ENCODE measurements at regions not wholly inside any gene's neighbourhood (a gene's known extent, or its start where the extent isn't known, plus 50 kb on each side); places are given as distances from the start of the nearest gene placed in this dataset.
"Not testable (repeated sequence)": the region's sequence is repeated elsewhere in the genome, so short reads cannot be mapped to it uniquely, and the experiment has no call there.

DNA sequence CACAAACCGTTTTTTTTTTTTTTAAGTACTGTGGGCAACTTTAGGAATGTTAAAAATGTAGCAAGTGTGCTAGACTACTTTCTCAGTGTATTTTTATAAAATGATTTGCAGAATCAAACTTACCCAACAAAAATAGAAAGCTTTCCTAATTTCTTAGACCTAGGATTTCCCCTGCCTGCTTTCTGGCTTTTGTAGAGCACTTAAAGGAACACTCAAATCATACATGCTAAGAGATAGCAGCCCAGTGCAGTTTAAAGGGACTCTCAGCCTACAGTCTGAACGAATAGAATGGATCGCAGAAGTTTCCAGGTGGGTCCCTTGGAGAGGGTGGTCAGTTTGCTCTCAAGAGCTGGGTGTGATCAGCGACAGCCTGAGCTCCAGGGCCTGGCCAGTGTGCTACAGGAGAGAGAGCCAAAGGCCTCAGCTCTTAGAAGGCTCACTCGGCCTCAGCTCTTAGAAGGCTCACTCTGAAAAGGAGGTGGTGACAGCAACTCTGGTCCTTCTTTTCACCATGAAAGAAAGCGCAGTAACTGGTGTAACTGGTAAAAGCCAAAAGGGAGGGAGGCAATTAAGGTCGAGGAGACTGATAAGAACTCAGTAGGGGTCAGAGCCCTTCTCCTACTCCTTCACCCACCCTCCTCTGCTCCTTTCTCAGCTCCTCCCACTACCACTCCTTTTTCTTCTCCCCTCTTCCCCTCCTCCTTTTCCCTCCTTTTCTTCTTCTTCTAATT, 142.4 kb downstream of the ZFP64 start:
- Histone ChIP-seq H3K4me3 (no peak overlapping the region), H3K36me3 (no peaks in the 10 kb centered on the region), H3K27ac (no peak overlapping the region), H3K4me1 (ENCODE audit: low read depth) (peaks cover 11% of the 10 kb centered on the region), H3K9me3 (ENCODE audit: low read depth) (no peaks in the 10 kb centered on the region), H3K27me3 (peaks cover 19% of the 10 kb centered on the region)
- TF ChIP-seq CTCF (IDR thresholded peaks at IDR 0.05; ENCODE audit: low read depth, low read length), result no peak
- DNase-seq (ENCODE audit: low read depth in 1 of 2, low spot score in 1 of 2), result peak; percentile 45 to 94

DNA sequence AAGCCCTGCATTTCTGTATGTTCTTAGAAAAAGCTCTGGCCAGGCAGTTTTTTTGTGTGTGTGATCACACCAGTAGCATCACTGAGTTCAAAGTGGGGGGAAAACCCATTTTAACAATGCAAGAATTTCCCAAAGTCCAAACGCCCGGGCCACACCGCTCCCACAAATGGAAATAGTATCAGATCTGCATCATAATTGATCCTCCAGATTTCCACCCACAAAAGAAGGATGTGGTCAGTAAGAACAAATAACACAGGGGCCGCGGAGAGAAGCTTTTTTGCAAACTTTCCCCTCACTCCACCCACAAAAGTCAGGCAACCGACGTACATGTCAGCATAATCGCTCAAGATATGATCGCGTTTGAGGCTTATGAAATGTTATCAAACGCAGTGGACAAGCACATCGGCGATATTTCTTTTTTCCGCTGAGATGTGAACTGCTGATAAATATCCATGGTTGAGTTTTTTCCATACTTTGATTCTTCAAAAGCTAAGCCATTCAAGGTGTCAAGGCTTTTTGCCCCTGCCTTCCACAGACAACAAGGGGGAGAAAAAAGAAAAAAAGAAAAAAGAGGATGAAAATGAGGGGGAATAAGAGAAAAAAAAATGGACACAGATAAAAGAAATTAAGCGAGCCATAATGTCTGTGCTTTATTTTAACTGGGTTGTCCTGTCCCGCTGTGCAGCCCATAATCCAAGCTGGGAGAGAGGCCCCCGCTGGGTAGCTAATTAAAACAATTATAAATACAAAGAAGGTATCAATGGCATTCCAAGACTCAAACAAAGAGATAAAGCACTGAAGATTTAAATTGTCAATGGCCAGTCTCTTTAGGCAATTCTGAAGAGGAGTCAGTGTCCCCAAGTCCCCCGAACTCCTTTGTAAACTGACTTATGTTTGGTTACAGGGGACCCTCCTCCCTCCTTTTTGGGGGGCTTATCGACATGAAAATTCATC, 143.5 kb downstream of the ZFP64 start:
- H3K27me3 ChIP-seq, result peaks cover 19% of the 10 kb centered on the region
- DNase-seq (ENCODE audit: low read depth in 1 of 2, low spot score in 1 of 2), result peak in 1 of 2 donors; percentile 23

GRCh38 chr20:52041966-52042365, 149.6 kb downstream of the ZFP64 start:
- no peak overlapping the region for H3K4me3 ChIP-seq
- no peak for TF ChIP-seq CTCF (IDR thresholded peaks at IDR 0.05; ENCODE audit: low read depth, low read length)
- H3K36me3 ChIP-seq, result no peaks in the 10 kb centered on the region
- no peaks in the 10 kb centered on the region for H3K4me1 ChIP-seq (ENCODE audit: low read depth)
- H3K27ac ChIP-seq, result no peak overlapping the region
- peaks cover 2% of the 10 kb centered on the region for H3K27me3 ChIP-seq
- no peaks in the 10 kb centered on the region for H3K9me3 ChIP-seq (ENCODE audit: low read depth)
- no peak for DNase-seq (ENCODE audit: low read depth in 1 of 2, low spot score in 1 of 2)

More for the DNA sequence above, 143.5 kb downstream of the ZFP64 start:
- no peak for TF ChIP-seq CTCF (IDR thresholded peaks at IDR 0.05; ENCODE audit: low read depth, low read length)
- peaks cover 11% of the 10 kb centered on the region for H3K4me1 ChIP-seq (ENCODE audit: low read depth)
- no peaks in the 10 kb centered on the region for H3K9me3 ChIP-seq (ENCODE audit: low read depth)
- H3K36me3 ChIP-seq, result no peaks in the 10 kb centered on the region
- H3K27ac ChIP-seq, result no peak overlapping the region
- no peak overlapping the region for H3K4me3 ChIP-seq

GRCh38 chr20:52039790-52040189, 151.8 kb downstream of the ZFP64 start:
- H3K4me3 ChIP-seq, result no peak overlapping the region
- TF ChIP-seq CTCF (IDR thresholded peaks at IDR 0.05; ENCODE audit: low read depth, low read length), result no peak
- no peak for DNase-seq (ENCODE audit: low read depth in 1 of 2, low spot score in 1 of 2)
- H3K9me3 ChIP-seq (ENCODE audit: low read depth), result no peaks in the 10 kb centered on the region
- no peaks in the 10 kb centered on the region for H3K4me1 ChIP-seq (ENCODE audit: low read depth)
- H3K36me3 ChIP-seq, result no peaks in the 10 kb centered on the region
- H3K27me3 ChIP-seq, result no peaks in the 10 kb centered on the region
- H3K27ac ChIP-seq, result no peak overlapping the region

DNA sequence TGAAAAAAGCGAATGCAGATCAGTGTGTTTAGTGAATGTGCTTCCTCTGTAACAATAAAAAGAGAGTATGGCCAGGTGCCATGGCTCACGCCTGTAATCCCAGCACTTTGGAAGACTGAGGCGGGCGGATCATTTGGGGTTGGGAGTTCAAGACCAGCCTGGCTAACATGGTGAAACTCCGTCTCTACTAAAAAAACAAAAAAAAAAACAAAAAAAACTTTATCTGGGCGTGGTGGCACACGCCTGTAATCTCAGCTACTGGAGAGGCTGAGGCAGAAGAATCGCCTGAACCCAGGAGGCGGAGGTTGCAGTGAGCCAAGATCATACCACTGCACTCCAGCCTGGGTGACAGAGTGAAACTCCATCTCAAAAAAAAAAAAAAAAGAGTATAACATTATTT, 152.9 kb downstream of the ZFP64 start:
- not testable (repeated sequence) for H3K4me3 ChIP-seq; H3K4me1 ChIP-seq (ENCODE audit: low read depth); H3K27ac ChIP-seq; H3K36me3 ChIP-seq; H3K9me3 ChIP-seq (ENCODE audit: low read depth); DNase-seq (ENCODE audit: low read depth in 1 of 2, low spot score in 1 of 2); H3K27me3 ChIP-seq

- no peak overlapping the region for H3K4me3 ChIP-seq
- no peaks in the 10 kb centered on the region for H3K9me3 ChIP-seq (ENCODE audit: low read depth)
- no peaks in the 10 kb centered on the region for H3K36me3 ChIP-seq
- H3K27me3 ChIP-seq, result no peaks in the 10 kb centered on the region
- TF ChIP-seq CTCF (IDR thresholded peaks at IDR 0.05; ENCODE audit: low read depth, low read length), result no peak
- no peaks in the 10 kb centered on the region for H3K4me1 ChIP-seq (ENCODE audit: low read depth)
- no peak for DNase-seq (ENCODE audit: low read depth in 1 of 2, low spot score in 1 of 2)
- no peak overlapping the region for H3K27ac ChIP-seq
Observed at GRCh38 chr20:52037370-52037769, 154.2 kb downstream of the ZFP64 start.

Measured in cardiac muscle cell (in vitro differentiated cells and primary cell).